Muscle of back (tissue), 3 donors: ENCODE measurements at regions not wholly inside any gene's neighbourhood (a gene's known extent, or its start where the extent isn't known, plus 50 kb on each side); places are given as distances from the start of the nearest gene placed in this dataset.
A peak's percentile ranks its signal among the peaks of the same experiment; 100 is the strongest.

Experiments
- DNase-seq, 3 donors: peaks; one replicate each; pipeline versions ENCODE4 v3.0.0 to v3.0.0-alpha.2; 2013

GRCh38 chr16:17803625-17804410, 333.1 kb upstream of the XYLT1 start:
- DNase-seq: peak in 1 of 3 donors; percentile 90

GRCh38 chr16:17802571-17802970, 331.8 kb upstream of the XYLT1 start:
- peak in 1 of 3 donors; percentile 17 for DNase-seq

GRCh38 chr16:17801068-17801467, 330.3 kb upstream of the XYLT1 start:
- no peak for DNase-seq

GRCh38 chr16:17798716-17799115, 328.0 kb upstream of the XYLT1 start:
- DNase-seq: peak in 1 of 3 donors; percentile 17

- no peak for DNase-seq
These were observed 322.6 kb upstream of the XYLT1 start for GRCh38 chr16:17793354-17793753.

GRCh38 chr16:17784073-17784472, 313.3 kb upstream of the XYLT1 start:
- DNase-seq: peak in 2 of 3 donors; percentile 34 to 44

GRCh38 chr16:17780181-17780580, 309.4 kb upstream of the XYLT1 start:
- no peak for DNase-seq

- no peak for DNase-seq
These were observed 306.7 kb upstream of the XYLT1 start for GRCh38 chr16:17777408-17777863.

GRCh38 chr16:17776888-17777287, 306.1 kb upstream of the XYLT1 start:
- no peak for DNase-seq

- DNase-seq: no peak
These were observed 305.7 kb upstream of the XYLT1 start for GRCh38 chr16:17776465-17776864.

GRCh38 chr16:17775061-17775460, 304.3 kb upstream of the XYLT1 start:
- DNase-seq: no peak

GRCh38 chr16:17773698-17774101, 302.9 kb upstream of the XYLT1 start:
- peak in 2 of 3 donors; percentile 9 to 13 for DNase-seq

GRCh38 chr16:17770104-17770503, 299.3 kb upstream of the XYLT1 start:
- no peak for DNase-seq

GRCh38 chr16:17769065-17769464, 298.3 kb upstream of the XYLT1 start:
- no peak for DNase-seq

GRCh38 chr16:17768257-17768656, 297.5 kb upstream of the XYLT1 start:
- DNase-seq: peak in 1 of 3 donors; percentile 79

GRCh38 chr16:17766012-17766411, 295.3 kb upstream of the XYLT1 start:
- no peak for DNase-seq

GRCh38 chr16:17759451-17760390, 289.0 kb upstream of the XYLT1 start:
- DNase-seq: no peak

- no peak for DNase-seq
These were observed 287.0 kb upstream of the XYLT1 start for GRCh38 chr16:17757808-17758207.

GRCh38 chr16:17755158-17755557, 284.4 kb upstream of the XYLT1 start:
- no peak for DNase-seq

GRCh38 chr16:17753434-17753833, 282.7 kb upstream of the XYLT1 start:
- DNase-seq: no peak

GRCh38 chr16:17749706-17750105, 278.9 kb upstream of the XYLT1 start:
- no peak for DNase-seq

GRCh38 chr16:17748044-17748719, 277.4 kb upstream of the XYLT1 start:
- no peak for DNase-seq
